ENCODE measurements at regions not wholly inside any gene's neighbourhood (a gene's known extent, or its start where the extent isn't known, plus 50 kb on each side); places are given as distances from the start of the nearest gene placed in this dataset.

DNA sequence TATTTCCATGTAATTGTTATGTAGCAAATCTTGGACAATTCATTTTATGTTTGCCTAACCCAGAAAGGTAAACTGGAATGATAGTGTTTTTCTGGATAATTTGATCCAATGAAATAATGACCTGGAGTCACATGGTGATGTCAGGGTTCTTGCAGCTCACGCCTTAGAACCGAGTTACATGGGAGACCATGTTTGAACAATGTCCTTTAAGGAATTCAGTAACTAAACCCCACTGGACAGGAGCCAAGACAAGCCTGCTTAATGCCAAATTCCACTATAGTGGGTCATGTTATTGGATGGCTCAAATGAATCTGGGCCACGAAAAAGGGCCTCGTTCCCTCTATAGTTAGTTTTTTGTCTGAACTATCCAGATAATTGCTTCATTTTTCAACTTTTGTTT lies 255.8 kb upstream of the HMGA2 start:
- DNase-seq, result no peak

DNA sequence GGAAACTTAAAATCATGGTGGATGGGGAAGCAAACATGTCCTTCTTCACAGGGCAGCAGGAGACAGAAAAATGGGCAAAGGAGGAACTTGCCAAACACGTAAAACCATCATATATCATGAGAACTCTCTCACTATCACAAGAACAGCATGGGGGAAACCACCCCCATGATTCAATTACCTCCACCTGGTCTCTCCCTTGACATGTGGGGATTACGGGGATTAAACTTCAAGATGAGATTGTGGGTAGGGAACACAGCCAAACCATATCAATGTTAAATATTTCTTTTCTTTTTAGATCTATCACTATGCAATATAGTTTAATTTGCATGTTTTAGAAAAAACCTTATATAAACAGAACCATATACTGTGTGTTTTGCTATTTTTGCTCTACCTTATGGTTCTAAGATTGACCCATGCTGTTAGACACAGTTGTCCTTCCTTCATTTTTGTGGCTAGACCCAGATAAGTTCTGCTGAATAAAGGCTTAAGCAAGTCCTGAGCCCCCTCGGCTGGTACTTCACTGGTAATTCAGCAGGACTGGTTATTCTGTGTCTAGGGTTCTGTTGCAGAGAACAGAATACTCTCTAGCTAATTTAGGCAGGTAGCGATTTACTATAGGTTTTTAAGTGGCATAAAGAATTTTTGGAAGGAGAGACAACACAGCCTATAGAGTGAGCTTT lies 253.7 kb upstream of the HMGA2 start:
- DNase-seq, result no peak
- Mint-ChIP-seq H3K4me1 (ENCODE audit: low read depth) (no peaks in the 10 kb centered on the region), H3K36me3 (ENCODE audit: low read depth) (no peaks in the 10 kb centered on the region), H3K9me3 (peaks cover 17% of the 10 kb centered on the region), H3K27ac (no peak overlapping the region), H3K4me3 (no peak overlapping the region), H3K27me3 (peaks cover 27% of the 10 kb centered on the region)

More for the DNA sequence above, 255.8 kb upstream of the HMGA2 start:
- peaks cover 6% of the 10 kb centered on the region for H3K9me3 Mint-ChIP-seq
- no peaks in the 10 kb centered on the region for H3K36me3 Mint-ChIP-seq (ENCODE audit: low read depth)
- no peak overlapping the region for H3K4me3 Mint-ChIP-seq
- no peaks in the 10 kb centered on the region for H3K4me1 Mint-ChIP-seq (ENCODE audit: low read depth)
- peaks cover 33% of the 10 kb centered on the region for H3K27me3 Mint-ChIP-seq
- H3K27ac Mint-ChIP-seq, result no peak overlapping the region

DNA sequence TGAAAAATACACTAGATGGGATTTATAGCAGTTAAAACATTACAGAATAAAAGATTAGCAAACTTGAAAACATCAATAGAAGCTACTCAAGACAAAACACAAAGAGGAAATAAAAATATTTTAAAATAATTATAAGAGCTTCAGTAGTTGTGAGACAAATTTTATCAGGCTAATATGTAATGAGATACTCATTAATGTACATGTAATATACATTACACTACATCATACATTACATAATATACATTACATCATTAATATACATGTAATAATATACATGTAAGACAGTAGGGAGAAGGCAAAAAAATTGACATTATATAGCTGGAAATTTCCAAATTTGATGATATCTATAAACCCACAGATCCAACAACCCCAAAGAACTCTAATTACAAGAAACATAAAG lies 249.4 kb upstream of the HMGA2 start:
- Mint-ChIP-seq H3K9me3 (peaks cover 17% of the 10 kb centered on the region), H3K27me3 (peaks cover 17% of the 10 kb centered on the region), H3K36me3 (ENCODE audit: low read depth) (no peaks in the 10 kb centered on the region), H3K4me3 (no peak overlapping the region), H3K4me1 (ENCODE audit: low read depth) (no peaks in the 10 kb centered on the region), H3K27ac (no peak overlapping the region)
- no peak for DNase-seq

DNA sequence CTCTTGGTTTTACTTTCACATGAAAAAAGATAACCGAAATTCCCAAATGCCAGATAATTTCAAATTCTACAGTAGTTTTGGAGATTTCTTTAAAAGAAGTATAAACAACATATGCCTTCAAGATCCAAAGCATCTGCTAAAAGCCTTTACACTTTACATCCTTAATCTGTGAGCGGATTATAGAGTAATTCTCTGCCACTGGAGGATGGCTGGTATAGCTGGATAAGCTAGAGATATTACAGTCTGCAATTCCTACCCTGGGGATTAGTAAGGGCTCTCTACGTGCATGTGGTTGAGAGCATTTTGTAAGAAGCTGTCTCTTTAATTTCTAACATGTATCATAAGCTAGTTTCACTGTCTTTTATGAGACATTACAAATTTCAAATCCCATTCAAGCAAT lies 240.3 kb upstream of the HMGA2 start:
- H3K27me3 Mint-ChIP-seq, result no peaks in the 10 kb centered on the region
- H3K4me3 Mint-ChIP-seq, result no peak overlapping the region
- H3K9me3 Mint-ChIP-seq, result no peaks in the 10 kb centered on the region
- no peak for DNase-seq
- H3K27ac Mint-ChIP-seq, result no peak overlapping the region
- H3K4me1 Mint-ChIP-seq (ENCODE audit: low read depth), result no peaks in the 10 kb centered on the region
- no peaks in the 10 kb centered on the region for H3K36me3 Mint-ChIP-seq (ENCODE audit: low read depth)

DNA sequence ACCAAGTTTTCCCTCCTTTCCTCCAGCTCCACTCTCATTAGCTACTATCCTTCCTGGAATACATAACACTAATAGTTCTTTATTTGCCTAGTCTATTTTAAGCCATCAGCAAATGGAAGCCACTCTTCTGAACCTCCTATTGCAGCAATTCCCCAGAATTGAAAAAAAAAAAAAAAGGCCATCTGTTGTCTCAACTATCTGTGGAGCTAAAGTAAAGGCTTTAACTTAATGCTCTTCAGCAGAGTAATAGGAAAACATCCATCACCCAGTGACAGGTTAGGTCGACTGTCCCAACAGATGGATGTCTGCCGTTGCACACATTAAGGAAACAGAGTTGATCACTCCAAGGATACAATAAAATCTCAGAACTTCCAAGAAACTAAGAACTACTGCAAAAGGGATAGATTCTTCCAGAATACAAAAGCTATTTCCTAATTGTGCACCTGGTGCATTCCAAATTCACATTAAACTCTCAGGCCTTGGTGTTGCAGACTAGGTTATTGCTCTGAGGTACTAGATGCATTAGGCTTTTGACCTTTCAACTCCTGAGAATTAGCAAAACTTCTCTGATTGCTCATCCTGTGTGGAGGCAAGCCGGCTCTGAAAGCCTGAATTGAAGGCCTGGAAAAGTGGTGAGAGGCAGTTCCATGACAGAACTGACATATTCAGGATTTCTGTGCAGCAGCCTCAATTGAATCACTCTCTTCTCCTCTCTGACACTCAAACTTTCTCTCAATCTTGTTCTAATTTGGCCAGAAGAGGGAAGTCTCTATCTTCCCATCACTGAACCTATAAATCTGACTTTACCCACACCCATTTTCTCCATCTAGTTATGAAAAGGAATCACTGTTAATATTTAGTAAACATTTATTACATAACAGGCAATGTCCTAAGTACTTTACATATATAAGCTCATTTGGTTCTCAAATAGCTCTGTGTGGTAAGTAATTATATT lies 238.4 kb upstream of the HMGA2 start:
- Mint-ChIP-seq H3K4me1 (ENCODE audit: low read depth) (no peaks in the 10 kb centered on the region), H3K27me3 (no peaks in the 10 kb centered on the region), H3K4me3 (no peak overlapping the region), H3K9me3 (no peaks in the 10 kb centered on the region), H3K36me3 (ENCODE audit: low read depth) (no peaks in the 10 kb centered on the region), H3K27ac (no peak overlapping the region)
- DNase-seq, result no peak

DNA sequence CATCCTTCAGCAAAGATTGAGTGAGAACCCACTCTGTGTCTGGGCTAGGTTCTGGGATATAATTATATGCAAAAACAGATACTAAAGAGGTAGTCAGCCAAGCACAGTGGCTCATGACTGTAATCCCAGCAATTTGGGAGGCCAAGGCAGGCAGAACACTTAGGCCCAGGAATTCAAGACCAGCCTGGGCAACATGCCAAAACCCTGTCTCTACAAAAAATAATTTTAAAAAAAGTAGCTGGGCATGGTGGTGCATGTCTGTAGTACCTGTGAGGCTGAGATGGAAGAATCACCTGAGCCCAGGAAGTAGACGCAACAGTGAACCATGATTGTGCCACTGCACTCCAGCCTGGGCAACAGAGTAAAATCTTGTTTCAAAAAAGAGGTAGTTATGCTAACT lies 237.5 kb upstream of the HMGA2 start:
- H3K27ac Mint-ChIP-seq, result no peak overlapping the region
- H3K36me3 Mint-ChIP-seq (ENCODE audit: low read depth), result no peaks in the 10 kb centered on the region
- H3K4me3 Mint-ChIP-seq, result no peak overlapping the region
- H3K27me3 Mint-ChIP-seq, result no peaks in the 10 kb centered on the region
- no peak for DNase-seq
- no peaks in the 10 kb centered on the region for H3K9me3 Mint-ChIP-seq
- H3K4me1 Mint-ChIP-seq (ENCODE audit: low read depth), result no peaks in the 10 kb centered on the region

DNA sequence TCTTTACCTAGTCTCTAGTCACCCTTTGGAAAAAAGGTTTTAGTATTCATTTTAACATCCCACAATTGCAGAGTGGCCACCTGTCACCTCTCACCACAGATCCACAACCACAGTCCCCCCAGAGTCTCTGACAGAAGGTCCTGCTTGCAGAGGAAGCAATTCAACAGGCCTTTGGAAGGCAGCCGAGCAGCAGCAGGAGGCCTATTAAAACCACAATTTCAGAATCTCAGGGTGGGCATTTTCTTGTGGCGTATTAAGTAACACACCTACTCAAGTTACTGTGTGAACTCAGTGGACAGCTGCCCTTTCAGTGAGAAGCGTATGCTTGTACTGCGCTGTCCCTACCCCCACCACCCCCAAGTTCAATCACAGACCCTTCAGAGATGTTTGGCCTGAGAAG lies 234.0 kb upstream of the HMGA2 start:
- Mint-ChIP-seq H3K4me1 (ENCODE audit: low read depth) (no peaks in the 10 kb centered on the region), H3K9me3 (no peaks in the 10 kb centered on the region), H3K27me3 (peaks cover 9% of the 10 kb centered on the region), H3K27ac (no peak overlapping the region), H3K36me3 (ENCODE audit: low read depth) (no peaks in the 10 kb centered on the region), H3K4me3 (no peak overlapping the region)
- no peak for DNase-seq

DNA sequence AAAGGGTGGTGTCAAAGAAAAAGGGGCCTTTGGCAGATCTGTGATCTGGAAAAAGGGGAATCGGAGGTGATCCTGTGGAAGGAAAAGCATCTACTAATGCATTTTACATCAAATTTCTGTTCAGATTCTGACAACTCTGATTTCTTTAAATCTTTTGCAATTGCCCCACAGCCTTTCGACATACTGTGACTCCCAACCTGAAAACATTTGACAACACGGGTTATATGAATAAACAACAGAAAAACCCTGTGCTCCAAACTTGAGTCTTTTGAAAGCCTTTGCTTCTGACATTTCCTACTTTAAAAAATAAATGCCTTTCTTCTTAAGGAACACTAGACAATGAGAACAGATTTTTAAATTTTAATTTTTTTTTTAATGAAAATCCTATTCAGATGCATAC lies 231.9 kb upstream of the HMGA2 start:
- H3K27me3 Mint-ChIP-seq, result peaks cover 13% of the 10 kb centered on the region
- no peak for DNase-seq
- H3K27ac Mint-ChIP-seq, result no peak overlapping the region
- no peaks in the 10 kb centered on the region for H3K9me3 Mint-ChIP-seq
- H3K4me1 Mint-ChIP-seq (ENCODE audit: low read depth), result no peaks in the 10 kb centered on the region
- H3K36me3 Mint-ChIP-seq (ENCODE audit: low read depth), result no peaks in the 10 kb centered on the region
- H3K4me3 Mint-ChIP-seq, result no peak overlapping the region

DNA sequence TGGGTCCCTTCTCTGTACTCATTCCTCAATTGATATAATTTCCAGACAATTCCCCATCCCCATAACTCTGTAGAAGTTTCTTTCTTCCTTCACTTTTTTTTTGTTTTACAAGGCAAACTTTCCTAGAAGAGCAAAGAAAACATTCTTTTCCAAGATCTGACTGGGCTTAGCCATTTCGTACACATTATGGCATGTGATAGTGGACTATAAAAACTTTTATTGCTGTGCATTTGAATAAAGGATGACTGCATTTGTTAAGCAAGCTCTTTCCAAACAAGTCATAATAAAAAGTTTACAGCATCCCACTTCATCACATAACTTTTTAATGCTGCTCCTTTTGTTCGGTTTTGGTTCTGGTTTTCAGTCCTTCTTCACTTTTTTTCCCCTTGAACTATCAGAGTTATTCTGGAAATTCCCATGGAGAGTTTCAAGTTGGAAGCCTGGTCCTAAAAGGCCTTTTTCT lies 231.0 kb upstream of the HMGA2 start:
- Mint-ChIP-seq H3K4me1 (ENCODE audit: low read depth) (no peaks in the 10 kb centered on the region), H3K36me3 (ENCODE audit: low read depth) (no peaks in the 10 kb centered on the region), H3K4me3 (no peak overlapping the region), H3K9me3 (no peaks in the 10 kb centered on the region), H3K27me3 (peaks cover 13% of the 10 kb centered on the region), H3K27ac (no peak overlapping the region)
- no peak for DNase-seq

DNA sequence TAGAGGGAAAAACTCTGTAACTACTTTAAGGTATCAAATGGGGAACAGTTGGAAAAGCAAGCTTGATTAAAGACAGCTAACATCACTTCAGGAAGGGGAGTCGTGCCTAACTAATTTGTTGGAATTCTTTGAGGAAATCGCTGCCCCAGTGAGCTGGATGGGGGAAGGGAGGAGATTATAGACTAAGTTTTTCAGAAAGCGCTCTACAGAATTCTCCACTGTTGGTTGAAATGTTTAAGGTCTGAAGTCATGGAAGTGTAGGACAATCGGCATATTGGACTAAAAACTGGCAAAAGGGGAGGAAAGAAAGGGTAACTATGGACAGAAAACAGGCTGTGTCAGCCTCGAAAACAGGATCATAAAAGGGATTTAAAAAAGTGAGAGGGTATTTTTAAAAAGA lies 229.9 kb upstream of the HMGA2 start:
- Mint-ChIP-seq H3K27me3 (peaks cover 15% of the 10 kb centered on the region), H3K4me3 (no peak overlapping the region), H3K4me1 (ENCODE audit: low read depth) (no peaks in the 10 kb centered on the region), H3K9me3 (no peaks in the 10 kb centered on the region), H3K36me3 (ENCODE audit: low read depth) (no peaks in the 10 kb centered on the region), H3K27ac (no peak overlapping the region)
- no peak for DNase-seq

DNA sequence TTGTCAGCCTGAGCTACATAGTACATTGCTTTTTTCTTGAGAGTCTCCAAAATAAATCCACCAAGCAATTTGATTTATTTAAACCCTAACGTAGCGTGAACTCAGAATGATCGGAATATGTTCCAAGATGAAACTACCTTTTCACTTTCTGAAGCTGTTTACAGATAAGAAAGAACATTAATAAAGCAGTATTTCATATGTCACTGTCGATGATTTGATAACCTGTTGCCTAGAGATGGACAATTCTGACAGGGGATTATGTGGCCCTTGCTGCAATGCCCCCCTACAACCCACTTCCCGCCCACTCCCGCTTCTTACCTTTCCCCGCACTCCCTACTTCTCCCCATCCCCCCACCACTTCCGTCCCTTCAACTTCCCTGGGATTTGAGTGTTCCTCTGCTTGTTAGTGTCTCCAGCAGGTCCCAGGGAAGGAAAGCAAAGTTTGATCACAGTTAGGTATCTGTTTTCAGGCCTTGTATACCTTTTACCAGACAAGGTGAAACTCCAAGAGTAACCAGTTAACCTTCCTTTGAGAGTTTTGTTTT lies 229.2 kb upstream of the HMGA2 start:
- Mint-ChIP-seq H3K4me1 (ENCODE audit: low read depth) (no peaks in the 10 kb centered on the region), H3K36me3 (ENCODE audit: low read depth) (no peaks in the 10 kb centered on the region), H3K9me3 (no peaks in the 10 kb centered on the region), H3K27me3 (peaks cover 17% of the 10 kb centered on the region), H3K27ac (no peak overlapping the region), H3K4me3 (no peak overlapping the region)
- DNase-seq, result no peak

DNA sequence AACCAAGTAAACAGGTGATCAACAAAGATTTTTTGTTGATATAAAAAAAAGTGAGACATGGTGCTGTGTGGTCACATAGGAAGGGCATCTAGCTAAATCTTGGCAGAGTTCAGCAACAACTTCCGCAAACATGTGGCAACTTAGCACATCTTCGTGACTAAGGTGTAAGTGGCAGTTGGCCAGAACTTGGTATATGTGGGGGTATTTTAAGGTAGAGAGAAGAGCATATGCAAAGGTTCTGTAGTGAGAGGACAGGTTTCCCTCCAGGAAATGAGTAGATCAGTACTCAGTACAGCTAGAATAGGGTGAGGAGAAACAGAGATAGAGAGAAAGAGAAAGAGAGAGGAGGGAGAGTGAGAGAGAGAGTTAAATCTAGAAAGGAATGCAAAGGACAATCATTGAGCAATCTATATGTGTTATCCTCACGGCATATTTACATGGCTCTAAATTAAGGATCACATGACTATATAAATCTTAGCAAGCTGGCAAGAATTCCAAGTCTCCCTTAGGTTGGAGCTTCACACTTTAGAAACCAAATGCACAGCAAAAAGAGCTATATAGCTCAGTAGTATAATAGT lies 227.7 kb upstream of the HMGA2 start:
- Mint-ChIP-seq H3K4me1 (ENCODE audit: low read depth) (no peaks in the 10 kb centered on the region), H3K27me3 (peaks cover 29% of the 10 kb centered on the region), H3K9me3 (no peaks in the 10 kb centered on the region), H3K36me3 (ENCODE audit: low read depth) (no peaks in the 10 kb centered on the region), H3K4me3 (no peak overlapping the region), H3K27ac (no peak overlapping the region)
- DNase-seq, result no peak

DNA sequence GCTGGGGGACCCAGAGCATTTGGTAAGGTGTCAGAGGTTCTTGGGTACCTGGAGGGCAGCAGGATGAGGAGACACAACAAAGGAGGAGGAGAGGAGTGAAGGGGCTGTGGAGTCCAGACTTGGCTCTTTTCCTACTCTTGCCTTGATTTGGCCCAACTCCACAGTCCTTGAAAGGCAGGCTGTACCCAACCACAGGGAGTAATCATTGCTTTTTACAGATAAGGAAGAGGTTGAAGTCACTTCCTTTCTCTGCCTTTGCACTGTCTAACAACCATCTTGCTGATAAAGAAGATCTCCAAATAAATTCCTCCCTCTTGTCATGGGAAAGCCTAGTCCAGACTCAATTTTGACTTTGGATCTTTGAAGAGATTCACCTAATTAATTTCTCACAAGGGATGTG lies 226.8 kb upstream of the HMGA2 start:
- H3K4me3 Mint-ChIP-seq, result no peak overlapping the region
- H3K36me3 Mint-ChIP-seq (ENCODE audit: low read depth), result no peaks in the 10 kb centered on the region
- DNase-seq, result no peak
- peaks cover 38% of the 10 kb centered on the region for H3K27me3 Mint-ChIP-seq
- H3K27ac Mint-ChIP-seq, result no peak overlapping the region
- no peaks in the 10 kb centered on the region for H3K9me3 Mint-ChIP-seq
- H3K4me1 Mint-ChIP-seq (ENCODE audit: low read depth), result peaks cover 2% of the 10 kb centered on the region

DNA sequence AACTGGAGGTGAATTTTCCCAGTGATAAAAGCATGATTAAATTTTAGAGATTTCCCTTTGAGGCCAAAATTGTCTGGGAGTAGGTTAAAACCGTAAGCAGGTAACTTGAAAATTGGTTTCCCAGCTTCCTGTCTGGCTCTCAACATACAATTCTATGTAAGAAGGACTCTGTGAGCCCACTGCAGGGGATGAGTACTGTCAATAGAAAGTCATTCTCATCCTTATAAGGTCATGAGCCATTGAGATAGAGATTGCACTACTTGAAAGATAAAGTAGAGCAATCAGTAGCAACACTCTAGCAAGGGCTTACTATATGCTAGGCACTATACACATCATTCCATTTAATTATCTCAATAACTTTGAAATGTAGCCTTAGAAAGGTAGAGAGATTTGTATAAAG lies 225.6 kb upstream of the HMGA2 start:
- H3K9me3 Mint-ChIP-seq, result no peaks in the 10 kb centered on the region
- H3K27me3 Mint-ChIP-seq, result peaks cover 39% of the 10 kb centered on the region
- peaks cover 5% of the 10 kb centered on the region for H3K4me1 Mint-ChIP-seq (ENCODE audit: low read depth)
- no peaks in the 10 kb centered on the region for H3K36me3 Mint-ChIP-seq (ENCODE audit: low read depth)
- H3K4me3 Mint-ChIP-seq, result no peak overlapping the region
- DNase-seq, result no peak
- H3K27ac Mint-ChIP-seq, result no peak overlapping the region

DNA sequence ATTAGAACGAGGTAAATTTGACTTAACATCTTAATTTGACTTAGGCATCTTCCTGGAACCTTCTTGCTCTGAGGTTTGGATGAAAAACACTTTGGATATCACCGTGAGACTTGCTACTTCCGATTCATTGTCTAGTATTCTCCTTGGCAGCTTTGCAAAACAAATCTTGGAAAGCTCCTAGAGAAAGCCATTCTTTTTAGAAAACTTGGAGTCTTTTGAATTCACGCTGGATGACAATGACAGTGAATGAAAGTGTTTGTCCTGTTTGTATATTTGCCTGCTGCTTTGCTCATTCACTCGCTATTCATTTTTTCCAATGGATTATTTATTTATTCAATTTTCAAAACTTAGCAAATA lies 222.1 kb upstream of the HMGA2 start:
- Mint-ChIP-seq H3K36me3 (ENCODE audit: low read depth) (no peaks in the 10 kb centered on the region), H3K27me3 (peaks cover 31% of the 10 kb centered on the region), H3K4me3 (no peak overlapping the region), H3K4me1 (ENCODE audit: low read depth) (peaks cover 9% of the 10 kb centered on the region), H3K9me3 (no peaks in the 10 kb centered on the region), H3K27ac (no peak overlapping the region)
- DNase-seq, result no peak
